ENCODE measurements at regions not wholly inside any gene's neighbourhood (a gene's known extent, or its start where the extent isn't known, plus 50 kb on each side); places are given as distances from the start of the nearest gene placed in this dataset.

DNA sequence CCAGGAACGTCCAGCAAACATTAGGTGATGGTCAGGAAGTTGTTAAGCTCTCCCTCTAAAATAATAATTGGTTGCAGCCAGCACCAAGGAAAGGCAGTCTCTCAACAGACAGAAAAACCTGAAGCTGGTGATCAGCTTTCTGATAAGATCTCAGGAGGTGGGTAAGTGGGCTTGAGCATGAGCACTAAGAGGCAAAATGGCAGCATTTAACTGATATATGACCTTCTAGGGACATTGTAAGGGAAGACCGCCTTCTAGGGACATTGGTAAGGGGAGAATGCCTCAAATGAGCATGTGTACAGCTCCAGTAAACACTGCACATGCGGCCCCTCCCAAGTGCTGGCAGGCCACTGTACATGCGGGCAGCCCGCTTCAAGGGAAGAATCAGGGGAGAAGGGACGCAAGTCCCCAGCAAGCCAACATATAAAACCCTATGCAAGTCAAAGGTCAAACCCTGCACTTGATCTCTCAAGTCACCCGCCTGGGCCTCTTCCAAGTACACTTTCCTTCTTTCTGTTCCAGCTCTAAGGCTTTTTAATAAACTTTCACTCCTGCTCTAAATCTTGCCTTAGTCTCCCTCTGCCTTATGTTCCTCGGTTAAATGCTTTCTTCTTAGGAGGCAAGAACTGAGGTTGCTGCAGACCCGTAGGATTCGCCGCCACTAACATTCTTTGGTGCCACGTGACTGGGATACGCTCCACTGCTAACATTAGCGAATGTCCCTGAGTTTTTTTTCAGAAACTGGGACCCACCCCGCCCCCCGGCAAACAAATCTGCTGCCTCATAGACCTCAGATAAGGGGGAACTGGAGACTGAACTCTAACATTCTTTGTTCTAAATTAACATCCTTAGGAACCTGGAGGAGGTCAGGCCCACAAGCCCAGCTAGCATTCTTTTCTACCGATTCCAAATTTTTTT is 463.8 kb downstream of the LPIN1 start:
- Histone ChIP-seq H3K4me1 (ENCODE audit: insufficient read depth, poor library complexity, severe bottlenecking) (no peaks in the 10 kb centered on the region), H3K27me3 (ENCODE audit: insufficient read depth, poor library complexity, severe bottlenecking) (no peaks in the 10 kb centered on the region), H3K36me3 (ENCODE audit: low read depth) (no peaks in the 10 kb centered on the region), H3K9me3 (ENCODE audit: severe bottlenecking) (no peaks in the 10 kb centered on the region), H3K27ac (ENCODE audit: poor library complexity, severe bottlenecking) (no peak overlapping the region), H3K4me3 (ENCODE audit: severe bottlenecking) (no peak overlapping the region)
- DNase-seq (ENCODE audit: low spot score) (no peak), ATAC-seq (ENCODE audit: low read depth) (no peak)
- TF ChIP-seq, protein P1, sequence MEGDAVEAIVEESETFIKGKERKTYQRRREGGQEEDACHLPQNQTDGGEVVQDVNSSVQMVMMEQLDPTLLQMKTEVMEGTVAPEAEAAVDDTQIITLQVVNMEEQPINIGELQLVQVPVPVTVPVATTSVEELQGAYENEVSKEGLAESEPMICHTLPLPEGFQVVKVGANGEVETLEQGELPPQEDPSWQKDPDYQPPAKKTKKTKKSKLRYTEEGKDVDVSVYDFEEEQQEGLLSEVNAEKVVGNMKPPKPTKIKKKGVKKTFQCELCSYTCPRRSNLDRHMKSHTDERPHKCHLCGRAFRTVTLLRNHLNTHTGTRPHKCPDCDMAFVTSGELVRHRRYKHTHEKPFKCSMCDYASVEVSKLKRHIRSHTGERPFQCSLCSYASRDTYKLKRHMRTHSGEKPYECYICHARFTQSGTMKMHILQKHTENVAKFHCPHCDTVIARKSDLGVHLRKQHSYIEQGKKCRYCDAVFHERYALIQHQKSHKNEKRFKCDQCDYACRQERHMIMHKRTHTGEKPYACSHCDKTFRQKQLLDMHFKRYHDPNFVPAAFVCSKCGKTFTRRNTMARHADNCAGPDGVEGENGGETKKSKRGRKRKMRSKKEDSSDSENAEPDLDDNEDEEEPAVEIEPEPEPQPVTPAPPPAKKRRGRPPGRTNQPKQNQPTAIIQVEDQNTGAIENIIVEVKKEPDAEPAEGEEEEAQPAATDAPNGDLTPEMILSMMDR (IDR thresholded peaks at IDR 0.05; ENCODE audit: poor library complexity, severe bottlenecking): no peak

DNA sequence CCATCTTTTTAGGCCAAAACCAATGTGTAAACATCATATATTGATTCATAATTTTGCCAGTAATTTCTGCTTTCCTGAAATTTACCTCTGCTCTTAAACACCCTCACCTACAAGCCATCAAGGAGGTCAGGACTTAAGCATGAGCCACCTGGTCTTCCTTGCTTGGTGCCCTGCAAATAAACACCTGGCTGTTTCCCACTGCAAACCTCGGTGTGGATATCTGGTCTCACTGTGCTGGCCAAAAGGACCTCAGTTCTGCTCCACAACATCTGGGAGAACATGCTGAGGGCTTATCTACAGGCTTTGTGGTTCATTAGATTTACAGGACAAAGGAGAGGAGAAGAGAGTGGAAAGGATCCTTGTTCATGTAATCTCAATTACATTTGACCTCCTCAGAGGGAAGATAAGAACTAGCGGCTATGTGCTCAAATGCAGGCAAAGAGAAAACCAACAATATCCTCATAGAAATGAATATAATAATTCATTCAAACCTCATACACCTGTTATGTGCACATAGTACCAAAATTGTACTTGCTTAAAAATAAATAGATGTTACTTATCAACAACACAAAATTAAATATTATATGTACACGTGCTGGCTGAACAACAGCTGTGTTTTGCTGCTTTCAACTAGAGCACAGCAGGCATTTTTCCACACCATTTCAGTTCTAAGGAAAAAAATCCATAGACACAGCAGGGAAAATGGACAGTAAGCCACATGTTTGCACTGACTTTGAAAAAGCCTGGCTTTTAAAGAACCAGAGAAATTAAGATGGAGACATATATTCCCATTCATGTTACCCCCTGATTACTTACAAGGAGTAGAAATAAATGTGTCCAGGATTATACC is 465.1 kb downstream of the LPIN1 start:
- ATAC-seq (ENCODE audit: low read depth): no peak
- Histone ChIP-seq H3K27me3 (ENCODE audit: insufficient read depth, poor library complexity, severe bottlenecking) (no peaks in the 10 kb centered on the region), H3K36me3 (ENCODE audit: low read depth) (no peaks in the 10 kb centered on the region), H3K4me1 (ENCODE audit: insufficient read depth, poor library complexity, severe bottlenecking) (no peaks in the 10 kb centered on the region), H3K9me3 (ENCODE audit: severe bottlenecking) (no peaks in the 10 kb centered on the region), H3K27ac (ENCODE audit: poor library complexity, severe bottlenecking) (no peak overlapping the region), H3K4me3 (ENCODE audit: severe bottlenecking) (no peak overlapping the region)
- no peak for DNase-seq (ENCODE audit: low spot score)
- TF ChIP-seq, protein P1 (IDR thresholded peaks at IDR 0.05; ENCODE audit: poor library complexity, severe bottlenecking): no peak

DNA sequence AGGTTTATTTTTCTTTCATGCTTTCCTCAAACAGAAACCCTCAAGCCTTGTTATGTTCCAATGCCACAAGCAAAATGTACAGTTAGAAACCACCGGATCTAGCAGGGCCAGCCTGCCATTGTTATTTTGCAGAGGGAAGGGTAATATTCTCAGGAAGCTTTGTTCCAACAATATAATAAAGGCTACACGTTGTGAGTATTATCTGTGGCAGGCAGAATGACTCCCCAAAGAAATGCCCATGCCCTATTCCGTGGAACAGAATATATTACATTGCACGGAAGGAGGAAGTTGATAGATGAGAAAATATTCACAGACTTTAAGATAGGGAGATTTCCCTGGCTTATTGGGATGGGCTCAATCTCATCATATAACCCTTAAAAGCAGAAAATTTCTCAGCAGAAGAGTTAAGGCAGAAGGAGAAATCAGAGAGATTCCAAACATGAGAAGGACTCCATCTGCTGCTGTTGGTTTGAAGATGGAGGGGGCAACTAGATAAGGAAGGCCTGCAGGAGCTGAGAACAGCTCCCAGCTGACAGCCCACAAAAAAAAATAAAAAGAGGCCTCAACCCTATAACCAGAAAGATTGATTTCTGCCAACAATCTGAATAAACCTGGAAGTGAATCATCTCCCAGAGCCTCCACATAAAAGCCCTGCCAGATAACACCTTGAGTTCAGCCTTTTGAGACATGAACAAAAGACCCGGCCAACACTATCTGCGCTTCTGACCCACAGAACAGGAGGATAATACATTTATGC is 466.6 kb downstream of the LPIN1 start:
- TF ChIP-seq, protein P1 (IDR thresholded peaks at IDR 0.05; ENCODE audit: poor library complexity, severe bottlenecking): no peak
- no peaks in the 10 kb centered on the region for H3K4me1 ChIP-seq (ENCODE audit: insufficient read depth, poor library complexity, severe bottlenecking)
- H3K9me3 ChIP-seq (ENCODE audit: severe bottlenecking): no peaks in the 10 kb centered on the region
- H3K27me3 ChIP-seq (ENCODE audit: insufficient read depth, poor library complexity, severe bottlenecking): no peaks in the 10 kb centered on the region
- no peaks in the 10 kb centered on the region for H3K36me3 ChIP-seq (ENCODE audit: low read depth)
- DNase-seq (ENCODE audit: low spot score): no peak
- no peak overlapping the region for H3K4me3 ChIP-seq (ENCODE audit: severe bottlenecking)
- ATAC-seq (ENCODE audit: low read depth): no peak
- no peak overlapping the region for H3K27ac ChIP-seq (ENCODE audit: poor library complexity, severe bottlenecking)

DNA sequence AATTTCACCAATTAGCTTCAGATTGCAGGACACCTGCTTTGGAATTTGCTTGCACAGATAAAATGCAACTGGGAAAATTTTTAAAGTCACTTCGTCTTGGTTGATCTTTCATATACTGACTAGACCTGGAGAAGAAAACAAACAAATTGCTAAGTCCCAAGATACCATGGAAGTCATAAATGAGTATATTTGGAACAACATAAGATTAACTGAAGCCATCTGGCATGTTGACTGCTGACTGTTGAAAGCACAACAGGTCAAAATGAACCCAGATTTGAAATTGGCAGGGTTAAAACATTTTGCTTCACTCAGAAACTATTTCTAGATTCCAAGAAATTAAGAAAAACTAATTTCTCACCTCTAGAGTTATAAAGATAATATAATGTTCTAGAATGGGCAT is 470.7 kb downstream of the LPIN1 start:
- TF ChIP-seq, protein P1 (IDR thresholded peaks at IDR 0.05; ENCODE audit: poor library complexity, severe bottlenecking): no peak

More for the DNA sequence above, 470.7 kb downstream of the LPIN1 start:
- Histone ChIP-seq H3K36me3 (ENCODE audit: low read depth) (no peaks in the 10 kb centered on the region), H3K27ac (ENCODE audit: poor library complexity, severe bottlenecking) (no peak overlapping the region), H3K9me3 (ENCODE audit: severe bottlenecking) (no peaks in the 10 kb centered on the region), H3K27me3 (ENCODE audit: insufficient read depth, poor library complexity, severe bottlenecking) (no peaks in the 10 kb centered on the region), H3K4me1 (ENCODE audit: insufficient read depth, poor library complexity, severe bottlenecking) (no peaks in the 10 kb centered on the region), H3K4me3 (ENCODE audit: severe bottlenecking) (no peak overlapping the region)
- no peak for ATAC-seq (ENCODE audit: low read depth)
- no peak for DNase-seq (ENCODE audit: low spot score)
